HG02763 (cell line): ENCODE measurements at regions not wholly inside any gene's neighbourhood (a gene's known extent, or its start where the extent isn't known, plus 50 kb on each side); places are given as distances from the start of the nearest gene placed in this dataset.
"Not testable (repeated sequence)": the region's sequence is repeated elsewhere in the genome, so short reads cannot be mapped to it uniquely, and the experiment has no call there.

Source experiments
- ATAC-seq: cut with Tn5 transposase; IDR thresholded peaks from one replicate; pipeline ENCODE4 v1.9.1; 2021; ENCODE audit warnings: mild to moderate bottlenecking, moderate library complexity; ENCODE audit not compliant: unreplicated experiment

- ATAC-seq = no peak
Observed at GRCh38 chr5:69001627-69002026, 92.2 kb upstream of the SLC30A5 start.

GRCh38 chr5:69004127-69004526 is 89.7 kb upstream of the SLC30A5 start:
- no peak for ATAC-seq

GRCh38 chr5:69004676-69005075 is 89.1 kb upstream of the SLC30A5 start:
- ATAC-seq = no peak

DNA sequence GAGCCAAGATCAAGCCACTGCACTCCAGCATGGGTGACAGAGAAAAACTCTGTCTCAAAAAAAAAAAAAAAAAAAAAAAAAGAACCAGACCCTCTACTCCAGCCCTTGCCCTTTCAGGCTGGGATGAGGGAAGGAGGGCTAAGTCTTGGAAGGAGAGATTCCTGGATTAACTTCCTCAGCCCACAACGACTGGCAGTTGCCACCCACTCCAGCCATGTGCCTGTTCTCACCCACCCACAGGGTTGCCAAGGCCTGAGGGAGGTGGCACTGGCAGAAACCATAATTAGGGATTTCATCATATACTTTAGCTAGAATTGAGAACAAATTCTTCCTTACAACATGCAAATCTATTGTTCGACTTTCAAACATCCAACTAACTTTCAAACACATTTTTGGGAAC is 87.8 kb upstream of the SLC30A5 start:
- ATAC-seq = no peak

- ATAC-seq = no peak
Observed at GRCh38 chr5:69007163-69007562, 86.7 kb upstream of the SLC30A5 start.

DNA sequence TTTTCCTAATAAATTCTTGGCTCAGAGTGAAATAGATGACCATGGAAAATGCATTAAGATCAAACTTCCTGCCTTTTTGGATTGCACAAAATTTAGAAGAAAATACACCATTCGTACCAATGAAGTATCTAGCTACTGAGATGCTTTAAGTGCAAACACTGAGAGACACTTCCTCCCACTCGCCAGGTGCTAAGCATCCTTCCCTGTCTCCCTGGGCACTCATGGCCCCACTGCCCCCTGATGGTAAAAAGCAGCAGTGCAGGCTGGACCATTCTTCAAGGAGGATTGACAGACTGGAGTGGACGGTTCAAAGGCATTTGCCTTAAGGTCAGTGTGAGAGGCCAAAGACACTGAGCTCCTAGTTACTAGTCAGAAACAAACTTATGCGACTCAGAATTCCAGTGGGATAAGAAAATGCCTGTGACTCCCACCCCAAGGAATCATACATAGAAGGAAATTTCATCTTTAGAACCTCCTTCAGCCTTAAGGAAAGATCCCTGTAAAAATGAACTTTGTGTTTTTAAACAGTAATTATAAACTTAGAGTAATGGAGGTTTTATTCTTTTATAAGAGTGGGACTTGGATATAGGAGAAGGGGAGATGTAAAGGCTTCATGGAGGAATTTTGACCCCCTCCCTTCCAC is 86.0 kb upstream of the SLC30A5 start:
- ATAC-seq = peak; percentile 91

DNA sequence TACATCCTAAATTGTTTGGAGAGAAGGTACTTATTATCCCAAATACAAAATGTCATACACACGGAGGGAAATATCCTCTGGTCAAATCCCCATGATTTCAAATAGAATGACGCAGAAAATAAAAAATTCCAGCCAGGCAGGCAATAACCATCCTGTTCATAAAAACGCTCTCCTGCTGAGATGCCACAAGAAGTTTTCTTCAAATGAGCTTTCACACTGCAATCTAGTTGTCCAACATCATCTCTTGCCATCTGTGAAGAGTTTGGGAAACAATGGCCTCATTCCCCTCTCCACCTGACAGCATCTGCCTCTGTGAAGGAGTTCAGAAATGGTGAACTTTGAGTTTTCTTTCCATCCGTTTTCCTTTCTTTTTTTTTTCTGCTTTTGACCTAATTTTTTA is 83.3 kb upstream of the SLC30A5 start:
- no peak for ATAC-seq

GRCh38 chr5:69011910-69012309 is 81.9 kb upstream of the SLC30A5 start:
- no peak for ATAC-seq

DNA sequence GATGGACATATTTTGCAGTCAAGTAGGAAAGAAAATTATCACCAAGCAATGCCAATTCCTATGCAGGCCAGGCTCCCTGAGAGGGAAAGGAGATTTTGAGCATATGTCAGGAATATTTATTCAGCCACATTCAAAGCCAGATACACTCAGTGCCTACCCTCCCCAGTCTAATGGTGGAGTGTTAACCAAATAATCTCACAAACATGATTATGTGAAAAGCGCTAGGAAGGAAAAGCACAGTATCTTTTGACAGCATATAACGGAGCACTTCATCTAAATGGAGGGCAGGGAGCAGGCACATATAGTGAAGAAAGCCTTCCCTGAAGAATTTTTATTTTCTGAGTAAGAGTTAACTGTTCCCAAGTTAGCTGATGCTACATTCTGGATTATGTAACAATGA is 80.3 kb upstream of the SLC30A5 start:
- ATAC-seq = no peak

- ATAC-seq = not testable (repeated sequence)
Observed at GRCh38 chr5:69014007-69014406, 79.8 kb upstream of the SLC30A5 start.

- no peak for ATAC-seq
Observed at GRCh38 chr5:69019668-69020375, 74.0 kb upstream of the SLC30A5 start.

DNA sequence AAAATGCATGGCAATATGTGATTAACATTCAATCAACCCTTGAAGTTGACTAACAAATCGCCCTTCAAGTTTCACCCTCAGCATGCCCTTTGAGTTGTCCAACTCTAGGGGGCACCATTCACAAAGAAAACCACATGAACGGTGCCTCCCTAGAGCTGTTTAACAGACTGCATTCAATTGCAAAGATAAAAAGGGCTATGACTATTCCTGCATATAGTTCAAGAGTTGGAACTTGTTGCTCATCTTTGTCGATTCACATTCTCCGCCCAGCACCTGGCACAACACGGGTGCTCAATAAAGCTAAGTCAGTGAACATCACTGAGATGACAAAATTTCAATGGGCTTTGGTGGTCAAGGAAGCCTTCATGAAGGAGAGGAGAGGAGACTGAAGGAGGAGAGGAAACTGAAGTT is 69.6 kb upstream of the SLC30A5 start:
- no peak for ATAC-seq

GRCh38 chr5:69029292-69029691 is 64.5 kb upstream of the SLC30A5 start:
- ATAC-seq = no peak

- ATAC-seq = no peak
Observed at GRCh38 chr5:69030358-69031062, 63.3 kb upstream of the SLC30A5 start.

DNA sequence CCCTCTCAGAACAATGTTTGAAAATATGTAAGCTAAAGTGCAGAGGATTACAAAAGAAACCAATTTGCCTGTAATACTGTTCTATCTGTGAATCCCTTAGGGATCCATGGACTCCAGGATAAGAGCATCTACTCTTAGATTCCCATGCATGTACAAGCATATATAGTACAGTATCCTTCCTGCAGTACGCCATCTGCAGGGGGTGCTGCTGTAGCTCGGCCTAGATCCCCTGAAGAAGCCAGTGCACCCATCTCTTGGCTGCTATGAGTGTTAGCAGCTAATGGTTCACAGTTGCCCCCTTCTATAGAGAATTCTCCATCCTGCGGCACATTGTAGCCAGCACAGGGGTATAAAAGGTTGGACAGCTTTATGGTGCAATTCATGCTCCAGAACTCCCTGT is 61.8 kb upstream of the SLC30A5 start:
- ATAC-seq = no peak

GRCh38 chr5:69033690-69034089 is 60.1 kb upstream of the SLC30A5 start:
- no peak for ATAC-seq

DNA sequence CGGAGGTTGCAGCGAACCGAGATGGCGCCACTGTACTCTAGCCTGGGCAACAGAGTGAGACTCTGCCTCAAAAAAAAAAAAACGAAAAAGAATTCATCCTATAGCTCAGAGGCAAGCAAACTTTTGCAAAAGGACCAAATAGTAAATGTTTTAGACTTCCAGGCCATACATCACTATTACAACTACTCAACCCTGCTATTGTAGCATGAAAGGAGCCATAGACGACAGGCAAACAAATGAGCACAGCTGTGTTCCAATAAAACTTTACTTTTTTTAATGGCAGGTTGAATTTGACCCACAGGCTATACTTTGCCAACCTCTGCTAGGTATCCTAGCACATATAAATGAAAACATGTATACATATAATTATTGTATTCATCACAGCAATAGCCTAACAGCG is 58.9 kb upstream of the SLC30A5 start:
- no peak for ATAC-seq

DNA sequence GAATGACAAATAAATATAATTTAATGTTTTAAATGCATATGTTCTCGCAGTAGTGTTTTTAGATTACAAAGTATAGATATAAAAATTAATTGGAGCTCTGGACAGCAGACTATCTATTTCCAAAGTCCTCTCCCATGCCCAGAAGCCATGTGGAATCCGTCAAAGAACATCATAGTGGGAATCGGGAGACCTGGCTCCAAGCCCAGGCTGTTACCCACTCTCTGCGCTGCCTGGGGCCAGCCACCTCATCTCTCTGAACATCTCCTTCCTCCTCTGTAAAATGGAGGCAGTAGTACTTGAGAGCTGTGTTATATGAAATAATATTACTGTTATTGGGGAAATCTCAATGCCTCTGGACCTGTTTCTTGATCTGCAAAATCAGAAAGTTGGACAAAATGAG is 58.1 kb upstream of the SLC30A5 start:
- ATAC-seq = no peak

- ATAC-seq = no peak
Observed at GRCh38 chr5:69038539-69038938, 55.3 kb upstream of the SLC30A5 start.

DNA sequence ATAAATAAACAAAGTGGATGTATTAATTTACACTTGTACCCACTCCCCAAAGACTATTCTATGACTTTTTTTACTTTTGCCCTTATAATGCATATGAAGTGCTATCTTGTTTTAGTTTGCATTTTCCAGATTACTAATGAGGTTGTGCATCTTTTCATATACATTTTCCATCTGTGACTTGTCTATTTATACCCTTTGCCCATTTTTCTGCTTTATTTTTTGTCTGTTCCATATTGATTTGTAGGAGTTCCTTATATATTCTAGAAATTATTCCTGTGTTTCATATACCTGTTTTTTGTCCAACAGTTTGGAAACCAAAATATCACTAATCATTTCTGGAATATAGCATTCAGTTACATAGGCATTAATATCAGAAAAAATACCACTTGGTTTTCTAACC is 54.0 kb upstream of the SLC30A5 start:
- no peak for ATAC-seq

GRCh38 chr5:69042500-69042899 is 51.3 kb upstream of the SLC30A5 start:
- ATAC-seq = peak; percentile 17
